ENCODE measurements at regions not wholly inside any gene's neighbourhood (a gene's known extent, or its start where the extent isn't known, plus 50 kb on each side); places are given as distances from the start of the nearest gene placed in this dataset.

DNA sequence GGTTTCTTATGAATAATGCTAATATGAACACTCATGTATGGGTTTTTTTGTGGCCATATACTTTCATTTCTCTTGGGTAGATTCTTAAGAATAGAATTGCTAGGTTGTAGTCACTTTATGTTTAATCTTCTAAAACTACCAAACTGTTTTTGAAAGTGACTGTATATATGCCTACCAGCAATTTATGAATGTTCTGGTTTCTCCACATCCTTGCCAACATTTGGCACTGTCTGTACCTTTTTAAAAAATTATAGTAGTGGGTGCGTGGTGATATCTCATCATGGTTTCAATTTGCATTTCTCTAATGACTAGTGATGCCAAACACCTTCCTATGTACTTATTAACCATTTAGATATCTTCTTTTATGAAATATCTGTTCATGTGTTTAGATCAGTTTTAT lies 110.6 kb upstream of the RIOK3 start:
- Histone ChIP-seq H3K9me3 (no peaks in the 10 kb centered on the region), H3K36me3 (no peaks in the 10 kb centered on the region), H3K27ac (no peak overlapping the region), H3K4me3 (replicated peaks in 1 of 3) (no peak overlapping the region), H3K27me3 (no peaks in the 10 kb centered on the region), H3K4me1 (no peaks in the 10 kb centered on the region)
- WGBS, 2 donors = 91 to 94% methylated on average over 1 of the region's 1 CpG
- TF ChIP-seq POLR2A (IDR thresholded peaks at IDR 0.05) = no peak
- TF ChIP-seq, protein P1, sequence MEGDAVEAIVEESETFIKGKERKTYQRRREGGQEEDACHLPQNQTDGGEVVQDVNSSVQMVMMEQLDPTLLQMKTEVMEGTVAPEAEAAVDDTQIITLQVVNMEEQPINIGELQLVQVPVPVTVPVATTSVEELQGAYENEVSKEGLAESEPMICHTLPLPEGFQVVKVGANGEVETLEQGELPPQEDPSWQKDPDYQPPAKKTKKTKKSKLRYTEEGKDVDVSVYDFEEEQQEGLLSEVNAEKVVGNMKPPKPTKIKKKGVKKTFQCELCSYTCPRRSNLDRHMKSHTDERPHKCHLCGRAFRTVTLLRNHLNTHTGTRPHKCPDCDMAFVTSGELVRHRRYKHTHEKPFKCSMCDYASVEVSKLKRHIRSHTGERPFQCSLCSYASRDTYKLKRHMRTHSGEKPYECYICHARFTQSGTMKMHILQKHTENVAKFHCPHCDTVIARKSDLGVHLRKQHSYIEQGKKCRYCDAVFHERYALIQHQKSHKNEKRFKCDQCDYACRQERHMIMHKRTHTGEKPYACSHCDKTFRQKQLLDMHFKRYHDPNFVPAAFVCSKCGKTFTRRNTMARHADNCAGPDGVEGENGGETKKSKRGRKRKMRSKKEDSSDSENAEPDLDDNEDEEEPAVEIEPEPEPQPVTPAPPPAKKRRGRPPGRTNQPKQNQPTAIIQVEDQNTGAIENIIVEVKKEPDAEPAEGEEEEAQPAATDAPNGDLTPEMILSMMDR (IDR thresholded peaks at IDR 0.05) = no peak
- intact Hi-C loops (cut with DNase I) = no loop called here
- DNase-seq = no peak

DNA sequence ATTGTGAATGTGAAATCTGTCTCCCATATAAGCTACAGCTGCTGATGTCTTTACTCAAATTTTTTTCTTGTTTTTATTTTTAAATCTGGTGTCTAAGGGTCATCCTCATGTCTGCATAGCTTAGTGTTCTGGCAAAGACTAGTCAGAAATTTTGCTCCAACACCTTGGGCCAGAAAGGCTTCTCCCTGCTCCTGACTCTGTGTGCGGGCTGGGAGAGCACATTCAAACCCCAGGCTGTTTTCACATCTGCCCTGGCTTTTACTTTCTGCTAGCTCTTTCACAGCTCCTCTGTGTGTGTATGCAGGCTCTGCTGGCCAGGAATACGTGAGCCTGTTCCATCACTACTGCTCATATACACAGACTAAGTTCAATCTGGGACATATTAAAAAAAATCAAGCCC lies 102.9 kb upstream of the RIOK3 start:
- no peak overlapping the region for H3K27ac ChIP-seq
- peaks cover 0 to 12% of the 10 kb centered on the region in 2 donors for H3K4me1 ChIP-seq
- no peaks in the 10 kb centered on the region for H3K9me3 ChIP-seq
- no peak for TF ChIP-seq POLR2A (IDR thresholded peaks at IDR 0.05)
- TF ChIP-seq, protein P1 (IDR thresholded peaks at IDR 0.05) = no peak
- no peaks in the 10 kb centered on the region for H3K27me3 ChIP-seq
- no peak for DNase-seq
- intact Hi-C loops (cut with DNase I) = no loop called here
- H3K36me3 ChIP-seq = no peaks in the 10 kb centered on the region
- WGBS, 2 donors = 86 to 92% methylated on average over 2 of the region's 2 CpGs
- no peak overlapping the region for H3K4me3 ChIP-seq (replicated peaks in 1 of 3)

DNA sequence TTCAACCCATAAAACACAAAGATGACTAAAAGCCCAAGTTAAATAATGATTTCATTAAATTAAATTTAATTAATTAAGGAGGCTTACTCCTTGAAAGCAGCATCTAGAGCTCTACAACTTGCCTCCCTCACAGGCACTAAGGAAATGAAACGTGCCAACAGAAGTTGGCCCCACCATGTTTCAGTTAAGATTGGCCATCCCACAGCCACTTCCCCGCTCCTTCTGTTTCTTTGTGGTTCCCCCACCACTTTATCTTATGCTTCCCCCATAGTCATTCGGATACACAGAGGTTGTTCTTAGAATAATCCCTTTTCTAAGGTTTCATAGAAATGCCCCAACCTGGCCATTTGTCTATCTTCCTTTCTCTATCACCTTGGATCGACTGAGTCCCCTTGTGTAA lies 101.6 kb upstream of the RIOK3 start:
- H3K27me3 ChIP-seq = no peaks in the 10 kb centered on the region
- H3K4me3 ChIP-seq (replicated peaks in 1 of 3) = no peak overlapping the region
- H3K36me3 ChIP-seq = no peaks in the 10 kb centered on the region
- no peak overlapping the region for H3K27ac ChIP-seq
- intact Hi-C loops (cut with DNase I) = no loop called here
- TF ChIP-seq, protein P1 (IDR thresholded peaks at IDR 0.05) = no peak
- no peak for TF ChIP-seq POLR2A (IDR thresholded peaks at IDR 0.05)
- WGBS, 2 donors = 93 to 95% methylated on average over 4 of the region's 4 CpGs
- H3K4me1 ChIP-seq = peaks cover under 1 to 21% of the 10 kb centered on the region in 2 donors
- DNase-seq = no peak
- no peaks in the 10 kb centered on the region for H3K9me3 ChIP-seq

DNA sequence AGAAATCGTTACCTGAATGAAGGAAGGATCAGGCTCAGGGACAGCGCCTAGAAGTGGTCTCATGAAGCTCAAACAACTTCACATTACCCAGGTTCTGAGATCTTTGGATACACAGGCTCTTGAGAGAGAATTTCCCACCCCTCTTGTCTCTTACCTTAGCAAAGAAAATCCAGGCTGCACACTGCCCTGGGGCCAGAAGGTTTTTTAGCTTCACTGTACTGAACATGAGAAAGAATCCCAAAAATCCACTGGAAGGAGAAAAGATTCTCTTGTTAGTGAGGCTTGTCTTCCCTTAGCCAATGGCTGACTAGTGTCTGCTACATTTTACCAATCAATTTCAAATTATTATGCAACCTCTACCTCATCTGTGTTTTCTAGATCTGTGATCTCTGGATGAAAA lies 101.0 kb upstream of the RIOK3 start:
- 95 to 96% methylated on average over 2 of the region's 2 CpGs for WGBS, 2 donors
- DNase-seq = no peak
- intact Hi-C loops (cut with DNase I) = no loop called here
- Histone ChIP-seq H3K4me3 (replicated peaks in 1 of 3) (no peak overlapping the region), H3K9me3 (no peaks in the 10 kb centered on the region), H3K4me1 (peaks cover 6 to 26% of the 10 kb centered on the region in 2 donors), H3K27me3 (no peaks in the 10 kb centered on the region), H3K27ac (no peak overlapping the region), H3K36me3 (no peaks in the 10 kb centered on the region)
- TF ChIP-seq POLR2A (IDR thresholded peaks at IDR 0.05) = no peak
- TF ChIP-seq, protein P1 (IDR thresholded peaks at IDR 0.05) = no peak

DNA sequence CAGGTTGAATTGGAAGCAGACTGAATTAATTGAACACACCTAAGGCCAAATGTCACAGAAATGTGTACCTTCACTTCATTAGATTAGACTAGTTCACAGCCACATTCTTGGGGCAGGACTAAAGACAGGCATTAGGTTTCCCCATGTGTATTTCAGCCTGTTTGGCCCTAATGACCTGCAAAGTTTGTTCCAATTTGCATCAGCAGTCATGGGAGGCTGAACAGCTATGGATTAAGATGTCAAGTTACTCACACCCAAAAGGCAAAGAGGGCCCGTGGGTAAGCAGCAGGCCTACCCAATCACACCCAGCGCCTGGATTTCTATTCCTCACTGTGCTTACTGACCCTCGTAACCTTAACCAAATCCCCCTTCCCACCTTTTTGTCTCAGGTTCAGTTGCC lies 99.6 kb upstream of the RIOK3 start:
- H3K36me3 ChIP-seq = no peaks in the 10 kb centered on the region
- intact Hi-C loops (cut with DNase I) = no loop called here
- no peak overlapping the region for H3K27ac ChIP-seq
- H3K27me3 ChIP-seq = no peaks in the 10 kb centered on the region
- H3K9me3 ChIP-seq = no peaks in the 10 kb centered on the region
- no peak for DNase-seq
- WGBS, 2 donors = 56 to 57% methylated on average over 3 of the region's 3 CpGs
- TF ChIP-seq, protein P1 (IDR thresholded peaks at IDR 0.05) = no peak
- TF ChIP-seq POLR2A (IDR thresholded peaks at IDR 0.05) = no peak
- peaks cover 19 to 40% of the 10 kb centered on the region in 2 donors for H3K4me1 ChIP-seq
- H3K4me3 ChIP-seq (replicated peaks in 1 of 3) = no peak overlapping the region
